Adrenal gland (tissue), 5 donors: ENCODE measurements at regions not wholly inside any gene's neighbourhood (a gene's known extent, or its start where the extent isn't known, plus 50 kb on each side); places are given as distances from the start of the nearest gene placed in this dataset.

Source experiments
- POLR2A ChIP-seq, 2 donors: fragments of 450-650 bp; IDR thresholded peaks; one replicate each; pipeline ENCODE4 v1.6.1; 2017; ENCODE audit warnings: antibody characterized with exemption in 2 of 2, mild to moderate bottlenecking in 2 of 2, moderate library complexity in 1 of 2
- TF ChIP-seq, protein P1 (sequence below), 6 experiments: fragments of 450-650 bp in 4 of 6; fragments of 200-600 bp in 2 of 6; sonication (generic) in 1 of 6; IDR thresholded peaks; 1 replicate in 5 of 6; 2 replicates in 1 of 6; pipeline versions ENCODE4 v1.5.1 to v1.8.0; 2016 to 2021; ENCODE audit warnings: antibody characterized with exemption in 6 of 6, mild to moderate bottlenecking in 2 of 6, moderate library complexity in 1 of 6
- donor health status: DM: no; HTN: no; CAD: no.

- TF ChIP-seq, protein P1, sequence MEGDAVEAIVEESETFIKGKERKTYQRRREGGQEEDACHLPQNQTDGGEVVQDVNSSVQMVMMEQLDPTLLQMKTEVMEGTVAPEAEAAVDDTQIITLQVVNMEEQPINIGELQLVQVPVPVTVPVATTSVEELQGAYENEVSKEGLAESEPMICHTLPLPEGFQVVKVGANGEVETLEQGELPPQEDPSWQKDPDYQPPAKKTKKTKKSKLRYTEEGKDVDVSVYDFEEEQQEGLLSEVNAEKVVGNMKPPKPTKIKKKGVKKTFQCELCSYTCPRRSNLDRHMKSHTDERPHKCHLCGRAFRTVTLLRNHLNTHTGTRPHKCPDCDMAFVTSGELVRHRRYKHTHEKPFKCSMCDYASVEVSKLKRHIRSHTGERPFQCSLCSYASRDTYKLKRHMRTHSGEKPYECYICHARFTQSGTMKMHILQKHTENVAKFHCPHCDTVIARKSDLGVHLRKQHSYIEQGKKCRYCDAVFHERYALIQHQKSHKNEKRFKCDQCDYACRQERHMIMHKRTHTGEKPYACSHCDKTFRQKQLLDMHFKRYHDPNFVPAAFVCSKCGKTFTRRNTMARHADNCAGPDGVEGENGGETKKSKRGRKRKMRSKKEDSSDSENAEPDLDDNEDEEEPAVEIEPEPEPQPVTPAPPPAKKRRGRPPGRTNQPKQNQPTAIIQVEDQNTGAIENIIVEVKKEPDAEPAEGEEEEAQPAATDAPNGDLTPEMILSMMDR (IDR thresholded peaks at IDR 0.05), result no peak
- no peak for TF ChIP-seq POLR2A (IDR thresholded peaks at IDR 0.05)
Measured at GRCh38 chr2:128562471-128563347, 244.0 kb upstream of the HS6ST1 start.
